NCI-H1930 (cell line): ENCODE measurements at regions not wholly inside any gene's neighbourhood (a gene's known extent, or its start where the extent isn't known, plus 50 kb on each side); places are given as distances from the start of the nearest gene placed in this dataset.

Experiments
- DNase-seq, 2 experiments: peaks; one replicate each; lab custom pipeline; 2025; lab: John Stamatoyannopoulos, UW

GRCh38 chr6:132936646-132937045, 122.3 kb downstream of the RPS12 start:
- no peak for DNase-seq

DNA sequence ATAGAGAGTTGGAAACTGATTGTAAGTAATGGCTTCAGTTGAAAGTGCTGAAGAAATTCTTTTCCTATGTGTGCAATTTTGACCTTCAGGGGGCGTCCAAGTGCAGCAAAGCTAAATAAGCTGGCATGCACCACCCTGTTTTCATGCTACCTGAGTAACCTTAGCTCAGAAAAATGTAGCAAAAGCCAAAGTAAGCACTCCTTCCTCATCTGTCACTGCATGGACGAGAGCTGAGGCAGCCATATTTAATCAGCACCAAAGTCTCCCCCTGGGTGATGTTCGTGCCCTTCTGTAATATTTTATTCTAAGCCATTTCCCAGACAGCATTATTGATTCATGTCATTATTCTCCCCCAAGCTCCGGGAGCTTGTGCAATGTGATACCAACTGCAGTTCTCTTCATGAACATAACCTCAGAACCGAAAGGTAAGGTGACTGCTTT, 123.1 kb downstream of the RPS12 start:
- DNase-seq: peak in 1 of 2 experiments; percentile 28

DNA sequence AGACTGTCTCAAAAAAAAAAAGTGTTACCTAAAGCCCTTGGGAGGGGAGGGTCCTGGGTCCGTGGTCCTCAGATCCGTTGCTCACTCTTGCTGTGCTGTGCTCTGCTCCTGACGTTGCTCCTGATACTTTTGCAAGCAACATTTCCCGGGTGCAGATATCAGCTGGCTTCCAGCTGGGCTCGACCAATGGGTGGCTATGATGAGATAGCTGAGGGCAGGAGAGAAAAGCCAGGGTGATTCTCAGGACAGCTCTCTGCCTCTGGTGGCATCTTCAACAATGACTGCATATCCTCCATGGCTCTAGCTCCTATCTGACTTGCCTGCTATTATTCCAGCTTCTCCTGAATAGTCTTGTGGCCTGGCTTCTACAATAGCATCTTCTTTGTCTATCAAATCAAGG, 134.5 kb downstream of the RPS12 start:
- no peak for DNase-seq

DNA sequence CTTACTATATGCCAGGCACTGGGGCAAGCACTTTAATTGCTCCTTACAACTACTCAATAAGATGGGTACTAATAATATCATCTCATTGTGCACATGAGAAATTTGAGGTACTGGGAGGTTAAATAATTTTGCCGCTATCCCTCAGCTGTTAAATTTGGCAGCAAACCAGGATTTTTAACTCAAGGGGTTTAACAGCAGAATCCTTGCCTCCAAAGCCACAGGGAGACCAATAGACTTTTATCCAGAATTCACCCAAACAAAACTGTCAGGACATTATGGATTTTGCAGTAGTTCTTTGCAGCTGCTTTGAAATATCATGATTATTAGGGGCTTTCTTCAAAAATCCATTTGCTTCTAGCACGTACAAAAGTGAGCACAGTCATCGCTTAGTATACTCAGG, 136.2 kb downstream of the RPS12 start:
- no peak for DNase-seq

- DNase-seq: no peak
Observed at GRCh38 chr6:132952031-132952867, 137.9 kb downstream of the RPS12 start.

DNA sequence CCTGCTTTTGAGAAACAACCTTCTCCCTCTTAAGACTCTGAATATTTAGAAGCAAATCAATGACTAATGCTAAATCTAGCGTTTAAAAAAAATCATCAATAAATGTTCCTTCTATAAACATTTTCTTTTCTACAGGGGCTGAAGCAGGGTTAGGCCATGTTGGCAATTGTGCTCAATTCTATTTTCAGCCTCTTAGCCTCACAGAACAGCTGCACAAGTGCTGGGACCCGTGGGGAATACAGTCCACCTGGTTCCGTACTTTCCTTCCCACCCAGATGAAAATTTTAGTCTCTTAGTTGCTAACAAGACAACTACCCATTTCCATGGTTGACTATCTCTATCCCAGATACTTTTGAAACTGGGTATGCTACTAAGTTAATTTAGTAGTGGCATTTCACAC, 138.6 kb downstream of the RPS12 start:
- DNase-seq: no peak

DNA sequence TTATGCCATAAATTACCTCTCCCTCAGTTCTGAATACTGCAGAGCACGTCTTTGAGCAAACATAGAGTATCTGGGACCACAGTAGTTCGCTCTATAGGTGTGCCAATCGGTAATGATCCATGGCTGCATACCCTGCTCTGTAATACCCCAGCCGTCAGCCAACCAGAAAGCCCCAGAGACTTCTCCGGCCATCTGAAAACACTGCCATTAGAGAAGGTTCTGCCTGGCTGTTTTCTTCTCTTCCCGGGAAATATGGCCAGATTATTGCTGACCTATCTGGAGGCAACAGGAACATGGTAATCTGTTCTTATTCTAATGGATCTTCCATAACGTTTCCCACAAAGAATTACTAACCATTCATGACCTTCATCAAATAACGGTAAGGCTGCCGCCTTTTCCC, 139.9 kb downstream of the RPS12 start:
- no peak for DNase-seq

GRCh38 chr6:132954936-132955335, 140.6 kb downstream of the RPS12 start:
- no peak for DNase-seq

- DNase-seq: no peak
Observed at GRCh38 chr6:132959639-132960326, 145.4 kb downstream of the RPS12 start.

DNA sequence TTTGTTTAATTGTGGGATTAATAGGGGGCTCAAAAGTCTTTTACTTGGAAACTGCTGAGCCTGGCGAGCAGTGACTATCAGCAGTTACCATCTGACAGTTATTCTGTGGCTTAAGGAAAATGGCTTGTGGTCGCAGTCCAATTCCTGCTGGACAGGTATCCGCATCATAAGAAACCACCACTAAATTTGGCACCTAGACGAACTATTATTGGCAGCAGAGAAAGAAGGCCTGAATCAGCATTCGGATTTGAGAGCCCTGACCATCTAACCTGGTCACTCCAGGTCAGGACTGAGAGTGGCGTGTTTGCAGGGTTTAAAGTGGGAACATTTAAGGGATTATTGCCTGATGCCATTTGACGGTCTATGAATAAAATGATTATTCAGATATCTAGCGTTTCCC, 146.4 kb downstream of the RPS12 start:
- DNase-seq: no peak

- no peak for DNase-seq
Observed at GRCh38 chr6:132961122-132961521, 146.8 kb downstream of the RPS12 start.

DNA sequence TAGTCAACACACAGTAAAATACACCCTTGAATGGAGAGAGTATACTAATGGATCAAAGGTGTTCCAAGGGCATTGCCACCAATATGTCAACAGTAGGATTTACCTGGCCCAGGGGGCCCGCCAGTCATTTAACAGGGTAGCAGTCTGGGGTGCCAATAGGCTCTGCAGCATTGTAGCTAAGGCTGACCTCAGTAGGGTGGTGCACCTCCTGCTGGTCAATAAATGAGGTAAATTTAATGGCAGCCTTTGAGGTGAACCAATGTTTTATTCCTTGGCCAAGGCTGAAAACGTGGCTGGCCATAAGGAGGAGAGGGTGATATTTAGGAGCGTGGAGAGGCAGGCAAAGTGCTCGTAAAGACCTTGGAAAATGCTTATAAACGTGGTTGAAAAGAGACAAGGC, 147.2 kb downstream of the RPS12 start:
- DNase-seq: no peak

GRCh38 chr6:132962936-132963868, 148.8 kb downstream of the RPS12 start:
- DNase-seq: peak; percentile 18 to 64

GRCh38 chr6:132964101-132964867, 149.9 kb downstream of the RPS12 start:
- peak in 1 of 2 experiments; percentile 34 for DNase-seq

GRCh38 chr6:132964868-132965382, 150.6 kb downstream of the RPS12 start:
- DNase-seq: no peak

DNA sequence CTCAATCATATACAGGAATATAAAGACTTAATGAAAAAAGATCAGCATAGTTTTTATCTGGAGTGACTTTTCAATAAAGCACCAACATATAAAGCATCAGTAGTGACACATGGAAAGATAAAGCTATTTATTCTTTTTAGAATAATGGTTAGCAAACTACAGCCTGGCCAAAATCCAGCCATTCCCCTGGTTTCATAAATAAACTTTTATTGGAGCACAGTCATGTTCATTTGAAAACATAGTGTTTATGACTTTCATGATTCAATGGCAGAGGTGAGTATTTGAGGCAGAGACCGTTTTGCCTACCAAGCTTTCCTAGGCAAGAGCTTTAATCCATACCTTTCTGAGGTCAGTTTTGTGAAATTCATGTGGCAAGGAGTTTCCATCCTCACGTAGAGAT, 153.5 kb downstream of the RPS12 start:
- DNase-seq: no peak

DNA sequence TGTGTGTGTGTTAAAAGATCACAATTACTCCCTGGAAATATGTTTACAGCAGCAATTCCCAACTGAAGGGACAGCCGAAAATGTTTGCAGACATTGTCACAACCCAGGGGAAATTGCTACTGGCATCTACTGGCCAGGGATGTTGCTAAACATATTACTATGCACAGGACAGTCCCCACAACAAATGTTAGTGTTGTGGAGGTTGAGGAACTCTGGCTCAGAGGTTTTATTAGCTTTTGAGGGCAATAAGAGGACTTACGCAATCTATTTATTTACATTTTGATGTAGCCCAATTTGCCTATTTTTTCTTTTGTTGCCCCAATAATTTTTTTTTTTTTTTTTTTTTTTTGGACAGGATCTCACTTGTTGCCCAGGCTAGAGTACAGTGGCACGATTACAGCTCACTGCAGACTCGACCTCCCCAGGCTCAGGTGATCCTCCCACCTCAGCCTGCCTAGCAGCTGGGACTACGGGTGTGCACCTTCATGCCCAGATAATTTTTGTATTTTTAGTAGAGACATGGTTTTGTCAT, 154.1 kb downstream of the RPS12 start:
- DNase-seq: no peak

DNA sequence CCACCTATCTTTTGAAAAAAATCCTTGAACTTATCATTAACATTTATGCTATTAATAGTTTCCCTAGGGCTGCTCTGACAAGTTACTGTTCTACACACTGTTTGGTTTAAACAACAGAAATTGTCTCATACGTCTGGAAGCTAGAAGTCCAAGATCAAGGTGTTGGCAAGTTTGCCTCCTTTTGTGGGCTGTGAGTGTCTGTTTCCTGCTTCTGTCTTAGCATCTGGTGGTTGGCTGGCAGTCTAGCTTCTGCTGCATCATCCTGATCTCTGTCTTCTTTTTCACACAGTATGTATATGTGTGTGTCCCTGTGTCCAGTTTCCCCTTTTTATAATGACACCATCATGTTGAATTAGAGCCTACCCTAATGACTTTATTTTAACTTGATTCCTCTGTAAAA, 154.8 kb downstream of the RPS12 start:
- DNase-seq: no peak

- DNase-seq: no peak
Observed at GRCh38 chr6:132971676-132972075, 157.3 kb downstream of the RPS12 start.

- DNase-seq: no peak
Observed at GRCh38 chr6:132972254-132972653, 157.9 kb downstream of the RPS12 start.

GRCh38 chr6:132972971-132973370, 158.6 kb downstream of the RPS12 start:
- DNase-seq: no peak
